HEK293T (cell line): ENCODE measurements at regions not wholly inside any gene's neighbourhood (a gene's known extent, or its start where the extent isn't known, plus 50 kb on each side); places are given as distances from the start of the nearest gene placed in this dataset.

Experiments used
- CTCF ChIA-PET: fragments of 350-600 bp; formaldehyde crosslinking; extraction: SDS; loops from one replicate; lab custom pipeline; 2021; ENCODE audit warnings: antibody characterized with exemption, inconsistent platforms; lab: Yijun Ruan, JAX
- POLR2A ChIA-PET: fragments of 350-600 bp; formaldehyde crosslinking; extraction: SDS; loops from one replicate; lab custom pipeline; 2020; ENCODE audit warnings: antibody characterized with exemption, inconsistent platforms; lab: Yijun Ruan, JAX
- DNase-seq: peaks from one replicate; pipeline ENCODE4 v3.0.0; 2012; ENCODE audit warnings: mixed read lengths; ENCODE audit errors: extremely low spot score
- ARNT ChIP-seq: fragments of 450-650 bp; IDR thresholded peaks from 2 replicates; pipeline ENCODE4 v1.6.1; 2017; ENCODE audit warnings: mild to moderate bottlenecking
- BHLHE40 ChIP-seq: fragments of 450-650 bp; IDR thresholded peaks from 2 replicates; pipeline ENCODE4 v1.6.1; 2016; ENCODE audit warnings: mild to moderate bottlenecking, moderate library complexity, borderline replicate concordance
- CTBP1 ChIP-seq: fragments of 450-650 bp; IDR thresholded peaks from 2 replicates; pipeline ENCODE4 v1.6.1; 2016; ENCODE audit warnings: borderline replicate concordance
- ELF4 ChIP-seq: fragments of 450-650 bp; IDR thresholded peaks from 2 replicates; pipeline ENCODE4 v1.6.1; 2017; ENCODE audit warnings: antibody characterized with exemption
- FOXA1 ChIP-seq: fragments of 450-650 bp; IDR thresholded peaks from 2 replicates; pipeline ENCODE4 v1.6.1; 2016; ENCODE audit warnings: mild to moderate bottlenecking
- FOXK2 ChIP-seq: fragments of 450-650 bp; IDR thresholded peaks from 2 replicates; pipeline ENCODE4 v1.6.1; 2016; ENCODE audit warnings: mild to moderate bottlenecking
- FOXM1 ChIP-seq: fragments of 450-650 bp; IDR thresholded peaks from 2 replicates; pipeline ENCODE4 v1.6.1; 2017; ENCODE audit warnings: mild to moderate bottlenecking, borderline replicate concordance
- HDGF ChIP-seq: fragments of 450-650 bp; IDR thresholded peaks from 2 replicates; pipeline ENCODE4 v1.6.1; 2017; ENCODE audit warnings: antibody characterized with exemption, borderline replicate concordance
- L3MBTL2 ChIP-seq: fragments of 450-650 bp; conservative IDR thresholded peaks from 2 replicates; pipeline ENCODE4 v1.6.1; 2016; ENCODE audit warnings: mild to moderate bottlenecking
- LEF1 ChIP-seq: fragments of 450-650 bp; IDR thresholded peaks from 2 replicates; pipeline ENCODE4 v1.6.1; 2017; ENCODE audit warnings: mild to moderate bottlenecking, borderline replicate concordance
- NFRKB ChIP-seq: fragments of 450-650 bp; IDR thresholded peaks from 2 replicates; pipeline ENCODE4 v1.6.1; 2016; ENCODE audit warnings: mild to moderate bottlenecking, moderate library complexity
- PKNOX1 ChIP-seq: fragments of 450-650 bp; IDR thresholded peaks from 2 replicates; pipeline ENCODE4 v1.6.1; 2016
- SP1 ChIP-seq: fragments of 450-650 bp; IDR thresholded peaks from 2 replicates; pipeline ENCODE4 v1.6.1; 2017
- SUZ12 ChIP-seq: fragments of 450-650 bp; IDR thresholded peaks from 2 replicates; pipeline ENCODE4 v1.6.1; 2016; ENCODE audit warnings: mild to moderate bottlenecking
- TARDBP ChIP-seq: fragments of 450-650 bp; IDR thresholded peaks from 2 replicates; pipeline ENCODE4 v1.6.1; 2016
- ZNF384 ChIP-seq: fragments of 450-650 bp; IDR thresholded peaks from 2 replicates; pipeline ENCODE4 v1.6.1; 2016

GRCh38 chr1:239951511-239952140 is 140.1 kb upstream of the FMN2 start:
- TF ChIP-seq FOXK2 (no peak), ZNF384 (no peak), FOXA1 (no peak), TARDBP (no peak), FOXM1 (no peak), SUZ12 (no peak), CTBP1 (no peak), NFRKB (no peak), HDGF (no peak), LEF1 (no peak), BHLHE40 (no peak), SP1 (no peak)
- ChIA-PET CTCF (interaction anchor here (0.6 to 3.0 kb wide), 18 partner anchors 10 to 840 kb away, joined by 3 to 16 read pairs (median 5); no protein-coding TSS in a partner anchor), POLR2A (no interaction called here)
- peak; percentile 67 for DNase-seq

GRCh38 chr1:239952348-239953308 is 139.1 kb upstream of the FMN2 start:
- ChIA-PET POLR2A (no interaction called here), CTCF (interaction anchor here (0.6 to 3.0 kb wide), 17 partner anchors 9 to 278 kb away, joined by 3 to 16 read pairs (median 5); no protein-coding TSS in a partner anchor)
- DNase-seq = peak; percentile 63
- TF ChIP-seq NFRKB = no peak
- TF ChIP-seq CTBP1 = no peak
- no peak for TF ChIP-seq BHLHE40
- TF ChIP-seq SP1 = no peak
- no peak for TF ChIP-seq FOXK2
- TF ChIP-seq FOXM1 = no peak
- no peak for TF ChIP-seq ZNF384
- TF ChIP-seq LEF1 = no peak
- no peak for TF ChIP-seq SUZ12
- TF ChIP-seq L3MBTL2 = no peak
- no peak for TF ChIP-seq ARNT
- no peak for TF ChIP-seq TARDBP
- no peak for TF ChIP-seq ELF4
- TF ChIP-seq FOXA1 = no peak
- TF ChIP-seq PKNOX1 = no peak
- TF ChIP-seq HDGF = no peak

GRCh38 chr1:239954836-239955235 is 136.8 kb upstream of the FMN2 start:
- ChIA-PET CTCF (interaction anchor here (0.6 to 1.2 kb wide), 2 partner anchors 49 to 1975 kb away, joined by 4 read pairs; no protein-coding TSS in a partner anchor), POLR2A (no interaction called here)
- DNase-seq = no peak
- TF ChIP-seq BHLHE40 = no peak
- no peak for TF ChIP-seq ZNF384
- no peak for TF ChIP-seq LEF1
- no peak for TF ChIP-seq HDGF
- TF ChIP-seq SUZ12 = no peak
- TF ChIP-seq ELF4 = no peak
- no peak for TF ChIP-seq L3MBTL2

- CTCF ChIA-PET = interaction anchor here (0.6 to 1.2 kb wide), 3 partner anchors 47 to 1976 kb away, joined by 3 to 4 read pairs (median 4); no protein-coding TSS in a partner anchor
- no peak for DNase-seq
- TF ChIP-seq ZNF384 = no peak
- no peak for TF ChIP-seq ARNT
- TF ChIP-seq NFRKB = no peak
- TF ChIP-seq CTBP1 = no peak
- no peak for TF ChIP-seq HDGF
- TF ChIP-seq FOXA1 = no peak
- TF ChIP-seq FOXK2 = no peak
- TF ChIP-seq LEF1 = no peak
- TF ChIP-seq PKNOX1 = no peak
- no peak for TF ChIP-seq FOXM1
- no peak for TF ChIP-seq L3MBTL2
- no peak for TF ChIP-seq TARDBP
- TF ChIP-seq BHLHE40 = no peak
- TF ChIP-seq ELF4 = no peak
- TF ChIP-seq SP1 = no peak
- TF ChIP-seq SUZ12 = no peak
- POLR2A ChIA-PET = no interaction called here
Measured at GRCh38 chr1:239955431-239955830, 136.3 kb upstream of the FMN2 start.

- CTCF ChIA-PET = interaction anchor here (1.1 kb wide), 1 partner anchor 47 kb away, joined by 3 read pairs; no protein-coding TSS in a partner anchor
- TF ChIP-seq PKNOX1 = peak; percentile 87
- TF ChIP-seq HDGF = no peak
Measured at GRCh38 chr1:239956263-239956662, 135.4 kb upstream of the FMN2 start.

More at GRCh38 chr1:239956263-239956662, 135.4 kb upstream of the FMN2 start:
- POLR2A ChIA-PET = no interaction called here
- DNase-seq = no peak
